AG04450 (cell line): ENCODE measurements at regions not wholly inside any gene's neighbourhood (a gene's known extent, or its start where the extent isn't known, plus 50 kb on each side); places are given as distances from the start of the nearest gene placed in this dataset.

Source experiments
- CTCF ChIA-PET: fragments of 300-600, 350-600 bp; formaldehyde crosslinking; extraction: SDS; loops from one replicate; lab custom pipeline; 2022; ENCODE audit warnings: antibody characterized with exemption, inconsistent platforms; lab: Charles Lee
- POLR2A ChIA-PET: fragments of 350-600 bp; formaldehyde crosslinking; extraction: SDS; loops from one replicate; lab custom pipeline; 2021; ENCODE audit warnings: antibody characterized with exemption, inconsistent platforms; lab: Yijun Ruan, JAX
- DNase-seq: peaks from one replicate; pipeline ENCODE4 v3.0.0-alpha.2; 2011; ENCODE audit warnings: low read depth, low spot score
- H3K27ac ChIP-seq: one replicate; pipeline ENCODE4 v1.5.1; 2012; ENCODE audit warnings: low read depth, low read length, control low read depth
- H3K27me3 ChIP-seq: one replicate; pipeline ENCODE4 v1.6.0; 2012; ENCODE audit warnings: low read length; ENCODE audit not compliant: control insufficient read depth, insufficient read depth
- H3K4me3 ChIP-seq: 2 replicates; pipeline ENCODE4 v1.5.1; 2011; ENCODE audit warnings: mild to moderate bottlenecking, low read depth, low read length, control low read depth
- H3K9me3 ChIP-seq: 2 replicates; pipeline ENCODE4 v1.5.1; 2012; ENCODE audit warnings: low read length; ENCODE audit not compliant: control insufficient read depth, insufficient read depth
- CTCF ChIP-seq: IDR thresholded peaks from 2 replicates; pipeline ENCODE4 v1.5.1; 2011; ENCODE audit warnings: low read depth, low read length, control low read depth, inconsistent platforms

- ChIA-PET POLR2A (no interaction called here), CTCF (interaction anchor here (1.0 kb wide), 1 partner anchor 10 kb away, joined by 3 read pairs; no protein-coding TSS in a partner anchor)
- no peak overlapping the region for H3K4me3 ChIP-seq
- no peak for DNase-seq
- peaks cover 3% of the 10 kb centered on the region; the same call in 1 of the 2 replicates for H3K9me3 ChIP-seq
- no peak overlapping the region for H3K27ac ChIP-seq
- TF ChIP-seq CTCF: no peak
- peaks cover 33% of the 10 kb centered on the region for H3K27me3 ChIP-seq
Measured at GRCh38 chr2:38498045-38498481, 104.7 kb downstream of the HNRNPLL start.

GRCh38 chr2:38497670-38498037 is 105.1 kb downstream of the HNRNPLL start:
- Histone ChIP-seq H3K27ac (no peak overlapping the region), H3K9me3 (peaks cover 3% of the 10 kb centered on the region; the same call in 1 of the 2 replicates), H3K4me3 (no peak overlapping the region), H3K27me3 (peaks cover 30% of the 10 kb centered on the region)
- no peak for DNase-seq
- no peak for TF ChIP-seq CTCF
- CTCF ChIA-PET: interaction anchor here (1.0 kb wide), 1 partner anchor 11 kb away, joined by 3 read pairs; no protein-coding TSS in a partner anchor
- POLR2A ChIA-PET: interaction anchor here (0.8 kb wide), 1 partner anchor 254 kb away, joined by 3 read pairs; the partner anchor contains the start of gene SRSF7

- TF ChIP-seq CTCF: no peak
- H3K27ac ChIP-seq: no peak overlapping the region
- no peak overlapping the region for H3K4me3 ChIP-seq
- no peak for DNase-seq
- peaks cover 3% of the 10 kb centered on the region; the same call in 1 of the 2 replicates for H3K9me3 ChIP-seq
- CTCF ChIA-PET: no interaction called here
- H3K27me3 ChIP-seq: peaks cover 26% of the 10 kb centered on the region
- POLR2A ChIA-PET: interaction anchor here (0.8 kb wide), 1 partner anchor 254 kb away, joined by 3 read pairs; the partner anchor contains the start of gene SRSF7
Measured at GRCh38 chr2:38496927-38497669, 105.6 kb downstream of the HNRNPLL start.

GRCh38 chr2:38495880-38496279 is 106.8 kb downstream of the HNRNPLL start:
- H3K27me3 ChIP-seq: peaks cover 29% of the 10 kb centered on the region
- ChIA-PET CTCF (no interaction called here), POLR2A (no interaction called here)
- no peak for TF ChIP-seq CTCF
- no peaks in the 10 kb centered on the region for H3K9me3 ChIP-seq
- H3K4me3 ChIP-seq: no peak overlapping the region
- H3K27ac ChIP-seq: no peak overlapping the region
- no peak for DNase-seq

GRCh38 chr2:38494394-38494793 is 108.3 kb downstream of the HNRNPLL start:
- POLR2A ChIA-PET: interaction anchor here (1.5 kb wide), 1 partner anchor 257 kb away, joined by 5 read pairs; the partner anchor contains the start of gene SRSF7
- Histone ChIP-seq H3K27ac (no peak overlapping the region), H3K4me3 (no peak overlapping the region), H3K27me3 (peaks cover 23% of the 10 kb centered on the region), H3K9me3 (no peaks in the 10 kb centered on the region)
- TF ChIP-seq CTCF: no peak
- CTCF ChIA-PET: interaction anchor here (0.7 kb wide), 1 partner anchor 17 kb away, joined by 3 read pairs; no protein-coding TSS in a partner anchor
- no peak for DNase-seq
